Neuronal stem cell (in vitro differentiated cells): ENCODE measurements at regions not wholly inside any gene's neighbourhood (a gene's known extent, or its start where the extent isn't known, plus 50 kb on each side); places are given as distances from the start of the nearest gene placed in this dataset.
"Not testable (repeated sequence)": the region's sequence is repeated elsewhere in the genome, so short reads cannot be mapped to it uniquely, and the experiment has no call there.

ENCODE experiments used
- DNase-seq: peaks from one replicate; pipeline ENCODE4 v3.0.0-alpha.2; 2013; ENCODE audit warnings: low spot score
- H2AFZ ChIP-seq: one replicate; pipeline ENCODE4 v1.6.1; 2013; ENCODE audit warnings: mild to moderate bottlenecking, low read length, inconsistent platforms
- H2AK5ac ChIP-seq: 2 replicates; pipeline ENCODE4 v1.6.1; 2013; ENCODE audit warnings: low read depth, mild to moderate bottlenecking, inconsistent platforms, low read length, moderate library complexity, mixed read lengths
- H2BK120ac ChIP-seq: 2 replicates; pipeline ENCODE4 v1.6.1; 2013; ENCODE audit warnings: low read depth, mild to moderate bottlenecking, inconsistent platforms, low read length, moderate library complexity, mixed read lengths
- H2BK12ac ChIP-seq: one replicate; pipeline ENCODE4 v1.6.1; 2013; ENCODE audit warnings: low read length, inconsistent platforms
- H2BK15ac ChIP-seq: 2 replicates; pipeline ENCODE4 v1.6.1; 2013; ENCODE audit warnings: mild to moderate bottlenecking, low read length, inconsistent platforms, mixed read lengths
- H2BK5ac ChIP-seq: one replicate; pipeline ENCODE4 v1.6.1; 2013; ENCODE audit warnings: inconsistent platforms, mild to moderate bottlenecking, low read length, moderate library complexity
- H3K14ac ChIP-seq: one replicate; pipeline ENCODE4 v1.6.1; 2013; ENCODE audit warnings: low read length, inconsistent platforms
- H3K18ac ChIP-seq: 2 replicates; pipeline ENCODE4 v1.6.1; 2013; ENCODE audit warnings: low read length, inconsistent platforms
- H3K23ac ChIP-seq: 2 replicates; pipeline ENCODE4 v1.6.1; 2013; ENCODE audit warnings: low read depth, mild to moderate bottlenecking, mixed read lengths, low read length, inconsistent platforms; ENCODE audit not compliant: poor library complexity
- H3K27ac ChIP-seq: replicated peaks from 3 replicates; pipeline ENCODE4 v1.5.1; 2013; ENCODE audit warnings: low read length, inconsistent platforms
- H3K27me3 ChIP-seq, 3 experiments: 2 replicates each; pipeline ENCODE4 v1.6.1; 2013; ENCODE audit warnings: low read length in 3 of 3, mild to moderate bottlenecking in 2 of 3, inconsistent platforms in 1 of 3, low read depth in 1 of 3, mixed read lengths in 1 of 3, moderate library complexity in 1 of 3; ENCODE audit not compliant: control insufficient read depth in 3 of 3, insufficient read depth in 3 of 3
- H3K36me3 ChIP-seq, 2 donors: replicated peaks in 1 of 2; 2 replicates each; pipeline ENCODE4 v1.6.1; 2013; ENCODE audit warnings: low read length in 2 of 2; ENCODE audit not compliant: control insufficient read depth in 2 of 2, insufficient read depth in 2 of 2
- H3K4ac ChIP-seq: 2 replicates; pipeline ENCODE4 v1.6.1; 2013; ENCODE audit warnings: inconsistent platforms, mild to moderate bottlenecking, low read length, moderate library complexity
- H3K4me1 ChIP-seq, 2 donors: 1 replicate in 1 of 2; 2 replicates in 1 of 2; pipeline ENCODE4 v1.6.1; 2013; ENCODE audit warnings: low read length in 2 of 2, low read depth in 1 of 2; ENCODE audit not compliant: control insufficient read depth in 2 of 2, insufficient read depth in 1 of 2
- H3K4me2 ChIP-seq: one replicate; pipeline ENCODE4 v1.6.1; 2013; ENCODE audit warnings: mild to moderate bottlenecking, low read length, inconsistent platforms; ENCODE audit not compliant: insufficient read depth, poor library complexity, severe bottlenecking
- H3K4me3 ChIP-seq, 2 donors: 2 replicates each; pipeline ENCODE4 v1.5.1; 2013; ENCODE audit warnings: low read length in 2 of 2, mild to moderate bottlenecking in 2 of 2, inconsistent platforms in 1 of 2, moderate library complexity in 1 of 2
- H3K79me1 ChIP-seq: one replicate; pipeline ENCODE4 v1.6.1; 2013; ENCODE audit warnings: low read depth, mild to moderate bottlenecking, inconsistent platforms, low read length, moderate library complexity
- H3K9ac ChIP-seq: one replicate; pipeline ENCODE4 v1.6.1; 2013; ENCODE audit warnings: mild to moderate bottlenecking, low read depth, low read length, inconsistent platforms; ENCODE audit not compliant: poor library complexity
- H3K9me3 ChIP-seq, 2 donors: replicated peaks in 1 of 2; 2 replicates each; pipeline versions ENCODE3 to v1.6.1; 2013; ENCODE audit warnings: low read length in 2 of 2, mild to moderate bottlenecking in 2 of 2, inconsistent platforms in 1 of 2, low read depth in 1 of 2, mixed read lengths in 1 of 2, moderate library complexity in 1 of 2; ENCODE audit not compliant: control insufficient read depth in 2 of 2, insufficient read depth in 1 of 2
- H4K8ac ChIP-seq: one replicate; pipeline ENCODE4 v1.6.1; 2013; ENCODE audit warnings: low read depth, mild to moderate bottlenecking, inconsistent platforms, low read length, moderate library complexity
- H4K91ac ChIP-seq: one replicate; pipeline ENCODE4 v1.6.1; 2013; ENCODE audit warnings: low read length, low read depth, mild to moderate bottlenecking, inconsistent platforms; ENCODE audit not compliant: poor library complexity
- WGBS, 2 donors: extraction: QIAGEN DNeasy Blood & Tissue Kit; methylation state at CpG; one replicate each; pipeline ENCODE4 v1.1.7; 2013; ENCODE audit warnings: missing lambda C conversion rate in 2 of 2, mixed read lengths in 1 of 2; ENCODE audit not compliant: insufficient read length in 2 of 2, insufficient replicate concordance in 1 of 2; ENCODE audit errors: extremely low coverage in 2 of 2; 5-methylcytosine and 5-hydroxymethylcytosine counted together

- H3K4me3 ChIP-seq, H3K4ac ChIP-seq: not testable (repeated sequence)
Observed at GRCh38 chr7:149960863-149961262, 87.1 kb downstream of the ATP6V0E2 start.

GRCh38 chr7:149961878-149962277, 88.1 kb downstream of the ATP6V0E2 start:
- no CpG with 5 or more reads among the region's 2 CpGs for WGBS, 2 donors
- not testable (repeated sequence) for H2BK120ac ChIP-seq

More at GRCh38 chr7:149960863-149961262, 87.1 kb downstream of the ATP6V0E2 start:
- H2BK120ac ChIP-seq, H3K36me3 ChIP-seq, H3K79me1 ChIP-seq, H2BK12ac ChIP-seq, H3K27me3 ChIP-seq, H2AK5ac ChIP-seq, H2BK15ac ChIP-seq, H4K8ac ChIP-seq, H3K9ac ChIP-seq, H3K14ac ChIP-seq, H2AFZ ChIP-seq, DNase-seq, H3K18ac ChIP-seq, H3K27ac ChIP-seq, H3K4me2 ChIP-seq, H3K4me1 ChIP-seq, H4K91ac ChIP-seq, H3K9me3 ChIP-seq, H2BK5ac ChIP-seq, H3K23ac ChIP-seq: not testable (repeated sequence)

GRCh38 chr7:149962685-149963319, 89.0 kb downstream of the ATP6V0E2 start:
- WGBS, 2 donors = no CpG with 5 or more reads among the region's 8 CpGs
- H2BK5ac ChIP-seq, H3K9ac ChIP-seq, H2AFZ ChIP-seq, H3K4me2 ChIP-seq, H2BK12ac ChIP-seq, H3K23ac ChIP-seq, H2BK120ac ChIP-seq, H3K9me3 ChIP-seq, H2AK5ac ChIP-seq, H3K18ac ChIP-seq, H3K79me1 ChIP-seq, H3K14ac ChIP-seq, H3K4me1 ChIP-seq, H3K27ac ChIP-seq, H3K36me3 ChIP-seq, H4K91ac ChIP-seq, H3K4me3 ChIP-seq, H2BK15ac ChIP-seq, H4K8ac ChIP-seq, H3K27me3 ChIP-seq, DNase-seq, H3K4ac ChIP-seq: not testable (repeated sequence)

More at GRCh38 chr7:149961878-149962277, 88.1 kb downstream of the ATP6V0E2 start:
- DNase-seq, H2BK5ac ChIP-seq, H3K9ac ChIP-seq, H2BK15ac ChIP-seq, H3K14ac ChIP-seq, H3K4me3 ChIP-seq, H3K4me2 ChIP-seq, H2BK12ac ChIP-seq, H3K9me3 ChIP-seq, H3K36me3 ChIP-seq, H3K4ac ChIP-seq, H4K91ac ChIP-seq, H3K27me3 ChIP-seq, H2AFZ ChIP-seq, H3K23ac ChIP-seq, H3K27ac ChIP-seq, H2AK5ac ChIP-seq, H4K8ac ChIP-seq, H3K79me1 ChIP-seq, H3K18ac ChIP-seq, H3K4me1 ChIP-seq: not testable (repeated sequence)

- H2BK5ac ChIP-seq, H2AK5ac ChIP-seq, H3K9me3 ChIP-seq, H3K4ac ChIP-seq, H2BK12ac ChIP-seq, H3K4me3 ChIP-seq, H3K9ac ChIP-seq, H3K14ac ChIP-seq, H4K8ac ChIP-seq, H3K18ac ChIP-seq, H4K91ac ChIP-seq, H3K27me3 ChIP-seq, H3K4me1 ChIP-seq, H3K4me2 ChIP-seq, H3K79me1 ChIP-seq, H2BK120ac ChIP-seq, H2AFZ ChIP-seq, H3K27ac ChIP-seq, H3K36me3 ChIP-seq, H2BK15ac ChIP-seq, H3K23ac ChIP-seq, DNase-seq: not testable (repeated sequence)
- no CpG with 5 or more reads among the region's 5 CpGs for WGBS, 2 donors
Observed at GRCh38 chr7:149963985-149964384, 90.2 kb downstream of the ATP6V0E2 start.
